NCI-H748 (cell line): ENCODE measurements at regions not wholly inside any gene's neighbourhood (a gene's known extent, or its start where the extent isn't known, plus 50 kb on each side); places are given as distances from the start of the nearest gene placed in this dataset.
A peak's percentile ranks its signal among the peaks of the same experiment; 100 is the strongest.

Source experiments
- DNase-seq: peaks from one replicate; lab custom pipeline; 2025; ENCODE audit not compliant: unreplicated experiment; lab: John Stamatoyannopoulos, UW

- no peak for DNase-seq
Measured at GRCh38 chr12:18008642-18009041, 81.4 kb downstream of the RERGL start.

DNA sequence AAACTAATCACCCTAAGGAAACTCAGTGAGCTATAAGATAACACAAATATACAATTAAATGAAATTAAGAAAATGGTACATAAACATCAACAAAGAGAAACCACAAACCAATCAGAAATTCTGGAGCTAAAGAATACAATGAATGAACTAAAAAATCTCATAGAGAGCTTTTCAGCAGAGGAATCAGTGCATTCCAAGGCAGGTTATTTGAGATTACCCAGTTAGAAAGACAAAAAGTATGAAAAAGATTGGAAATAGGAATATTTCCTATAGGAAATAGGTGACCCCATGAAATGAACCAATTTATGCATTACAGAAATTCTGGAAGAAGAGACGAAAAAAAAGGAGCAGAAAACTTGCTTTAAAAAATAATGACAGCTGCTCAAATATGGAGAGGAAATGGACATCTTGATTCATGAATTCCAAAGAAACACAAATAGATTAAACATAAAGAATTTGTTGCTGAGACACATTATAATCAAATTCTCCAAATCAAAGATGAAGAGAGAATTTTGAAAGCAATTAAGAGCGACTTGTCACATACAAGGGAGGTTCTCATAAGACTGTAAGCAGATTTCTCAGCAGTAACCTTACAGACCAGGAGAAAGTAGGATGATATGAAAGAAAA lies 90.7 kb downstream of the RERGL start:
- DNase-seq, result peak; percentile 1

- peak; percentile 61 for DNase-seq
Measured at GRCh38 chr12:17992002-17992656, 97.9 kb downstream of the RERGL start.

DNA sequence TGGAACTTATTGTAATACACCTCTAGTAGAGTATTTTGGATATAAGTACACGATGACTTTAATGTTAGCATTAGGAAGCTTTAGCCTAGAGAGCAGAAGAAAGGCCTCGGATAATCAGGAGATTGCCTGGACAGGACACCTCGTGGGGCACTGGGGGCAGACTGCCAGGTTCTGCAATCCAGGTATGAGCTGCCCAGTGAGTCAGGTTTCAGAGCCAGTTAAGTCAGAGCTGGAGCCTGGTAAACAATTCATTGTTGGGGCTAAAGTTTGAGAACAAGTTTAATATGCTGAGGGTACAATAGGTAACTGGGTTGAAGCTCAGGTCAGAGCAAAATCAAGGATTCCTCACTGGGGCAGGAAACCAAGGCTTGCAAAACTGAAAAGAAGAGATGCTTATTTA lies 107.4 kb downstream of the RERGL start:
- no peak for DNase-seq

- DNase-seq, result peak; percentile 40
Measured at GRCh38 chr12:17976202-17976601, 113.8 kb downstream of the RERGL start.

DNA sequence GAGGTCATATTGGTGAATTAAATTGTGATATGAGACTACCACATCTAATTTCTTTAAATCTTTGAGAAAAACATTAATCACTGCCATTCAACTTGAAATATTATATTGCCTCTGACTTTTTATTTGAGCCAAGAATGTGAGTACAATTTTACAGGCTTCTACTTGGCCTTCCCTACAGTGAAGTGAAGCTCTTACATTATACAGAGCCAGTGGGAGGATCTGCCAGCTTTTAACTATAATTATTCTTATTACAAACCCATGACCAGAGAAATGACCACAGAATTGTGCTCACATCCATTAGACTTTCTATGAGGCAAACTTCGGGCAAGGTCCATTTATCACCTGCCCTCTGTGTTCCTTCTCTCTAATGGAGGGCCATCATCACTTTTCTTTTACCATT lies 114.2 kb downstream of the RERGL start:
- no peak for DNase-seq

DNA sequence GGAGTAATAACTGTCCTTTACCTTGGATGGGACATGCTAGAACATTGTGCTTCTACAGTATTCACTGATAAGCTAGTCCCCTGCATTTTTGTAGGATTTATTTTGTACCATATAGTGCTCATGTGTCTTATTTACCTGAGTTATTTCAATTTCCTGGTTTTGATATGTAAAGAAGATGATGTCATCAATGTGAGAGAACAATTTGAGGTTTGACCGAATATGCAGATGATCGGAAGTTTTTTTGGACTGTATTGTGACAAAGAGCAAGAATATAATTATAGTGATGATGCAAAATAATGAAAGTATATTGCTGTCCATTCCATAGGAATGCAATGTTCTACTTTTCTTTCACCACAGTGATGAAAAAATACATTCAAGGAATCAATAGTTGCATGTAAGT lies 114.8 kb downstream of the RERGL start:
- no peak for DNase-seq

DNA sequence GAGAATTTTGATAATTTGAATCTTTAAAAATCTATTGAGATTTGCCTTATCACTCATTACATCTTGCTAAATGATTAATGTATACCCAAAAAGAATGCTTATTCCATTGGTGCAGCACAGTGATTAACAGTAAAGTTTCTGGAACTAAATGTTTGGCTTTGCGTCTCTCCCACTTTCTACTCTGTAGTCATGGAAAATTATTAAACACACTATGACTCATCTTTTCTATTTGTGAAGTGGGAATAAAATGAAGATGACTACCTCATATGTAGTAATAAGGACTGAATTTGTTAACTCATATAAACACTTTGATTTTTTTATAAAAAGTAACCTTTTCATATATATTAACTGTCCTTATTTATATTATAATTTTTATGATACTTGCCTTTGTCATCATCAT lies 118.1 kb downstream of the RERGL start:
- DNase-seq, result no peak

- no peak for DNase-seq
Measured at GRCh38 chr12:17954788-17955187, 135.2 kb downstream of the RERGL start.

GRCh38 chr12:17950898-17951297 lies 139.1 kb downstream of the RERGL start:
- no peak for DNase-seq

GRCh38 chr12:17949558-17950141 lies 140.3 kb downstream of the RERGL start:
- DNase-seq, result no peak

GRCh38 chr12:17928708-17929366 lies 161.2 kb downstream of the RERGL start:
- peak; percentile 68 for DNase-seq

DNA sequence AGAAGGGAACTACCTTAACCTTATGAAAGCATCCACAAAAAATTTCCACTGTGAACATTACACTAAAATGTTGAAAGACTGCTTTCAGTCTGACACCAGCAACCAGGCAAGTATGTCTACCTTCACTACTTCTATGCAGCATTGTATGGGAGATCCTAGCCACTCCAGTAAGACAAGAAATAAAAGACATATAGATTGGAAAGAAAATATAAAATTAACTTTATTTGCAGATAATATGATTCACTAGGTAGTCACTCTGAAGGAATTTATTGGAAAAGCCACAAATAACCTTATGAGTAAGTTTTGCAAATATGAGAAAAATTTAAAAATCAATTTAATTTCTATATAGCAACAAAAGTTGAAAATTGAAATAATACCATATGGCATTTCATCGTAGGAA lies 172.0 kb downstream of the RERGL start:
- DNase-seq, result no peak

GRCh38 chr12:17884581-17884980 lies 205.4 kb downstream of the RERGL start:
- DNase-seq, result no peak

GRCh38 chr12:17878714-17879113 lies 211.3 kb downstream of the RERGL start:
- no peak for DNase-seq

- DNase-seq, result no peak
Measured at GRCh38 chr12:17875230-17875629, 214.8 kb downstream of the RERGL start.

GRCh38 chr12:17866802-17867201 lies 223.2 kb downstream of the RERGL start:
- DNase-seq, result no peak

DNA sequence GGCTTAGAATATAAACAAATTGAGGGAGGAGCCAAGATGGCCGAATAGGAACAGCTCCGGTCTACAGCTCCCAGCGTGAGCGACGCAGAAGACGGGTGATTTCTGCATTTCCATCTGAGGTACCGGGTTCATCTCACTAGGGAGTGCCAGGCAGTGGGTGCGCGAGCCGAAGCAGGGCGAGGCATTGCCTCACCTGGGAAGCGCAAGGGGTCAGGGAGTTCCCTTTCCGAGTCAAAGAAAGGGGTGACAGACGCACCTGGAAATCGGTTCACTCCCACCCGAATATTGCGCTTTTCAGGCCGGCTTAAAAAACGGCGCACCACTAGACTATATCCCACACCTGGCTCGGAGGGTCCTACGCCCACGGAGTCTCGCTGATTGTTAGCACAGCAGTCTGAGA lies 234.4 kb downstream of the RERGL start:
- DNase-seq, result peak; percentile 1

- DNase-seq, result no peak
Measured at GRCh38 chr12:17853054-17853453, 236.9 kb downstream of the RERGL start.

DNA sequence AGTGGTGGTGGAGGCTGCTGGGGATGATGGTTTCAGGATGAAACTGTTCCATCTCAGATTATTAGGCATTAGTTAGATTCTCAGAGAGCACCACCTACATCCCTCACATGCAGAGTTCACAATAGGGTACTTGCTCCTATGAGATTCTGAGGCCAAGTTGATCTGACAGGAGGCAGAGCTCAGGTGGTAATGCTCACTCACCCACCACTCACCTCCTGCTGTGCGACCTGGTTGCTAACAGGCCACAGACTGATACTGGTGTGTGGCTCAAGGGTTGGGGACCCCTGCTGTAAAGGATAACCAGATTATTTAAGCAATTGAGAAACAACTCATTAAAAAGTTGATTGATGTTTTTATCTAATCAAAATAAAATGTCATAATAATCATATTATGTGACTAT lies 248.5 kb downstream of the RERGL start:
- no peak for DNase-seq

- no peak for DNase-seq
Measured at GRCh38 chr12:17829813-17830212, 260.2 kb downstream of the RERGL start.

- DNase-seq, result no peak
Measured at GRCh38 chr12:17818931-17819330, 271.1 kb downstream of the RERGL start.
